ENCODE measurements at regions not wholly inside any gene's neighbourhood (a gene's known extent, or its start where the extent isn't known, plus 50 kb on each side); places are given as distances from the start of the nearest gene placed in this dataset.

- TF ChIP-seq, protein P1, sequence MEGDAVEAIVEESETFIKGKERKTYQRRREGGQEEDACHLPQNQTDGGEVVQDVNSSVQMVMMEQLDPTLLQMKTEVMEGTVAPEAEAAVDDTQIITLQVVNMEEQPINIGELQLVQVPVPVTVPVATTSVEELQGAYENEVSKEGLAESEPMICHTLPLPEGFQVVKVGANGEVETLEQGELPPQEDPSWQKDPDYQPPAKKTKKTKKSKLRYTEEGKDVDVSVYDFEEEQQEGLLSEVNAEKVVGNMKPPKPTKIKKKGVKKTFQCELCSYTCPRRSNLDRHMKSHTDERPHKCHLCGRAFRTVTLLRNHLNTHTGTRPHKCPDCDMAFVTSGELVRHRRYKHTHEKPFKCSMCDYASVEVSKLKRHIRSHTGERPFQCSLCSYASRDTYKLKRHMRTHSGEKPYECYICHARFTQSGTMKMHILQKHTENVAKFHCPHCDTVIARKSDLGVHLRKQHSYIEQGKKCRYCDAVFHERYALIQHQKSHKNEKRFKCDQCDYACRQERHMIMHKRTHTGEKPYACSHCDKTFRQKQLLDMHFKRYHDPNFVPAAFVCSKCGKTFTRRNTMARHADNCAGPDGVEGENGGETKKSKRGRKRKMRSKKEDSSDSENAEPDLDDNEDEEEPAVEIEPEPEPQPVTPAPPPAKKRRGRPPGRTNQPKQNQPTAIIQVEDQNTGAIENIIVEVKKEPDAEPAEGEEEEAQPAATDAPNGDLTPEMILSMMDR (IDR thresholded peaks at IDR 0.05; ENCODE audit: extremely low read depth, insufficient read depth, missing control alignments) = no peak
- in situ Hi-C loops (cut with MboI; ENCODE audit: low pct_unique_long_range_greater_than_20kb, low sequenced_read_pairs, unreplicated experiment) = no loop called here
- DNase-seq (ENCODE audit: low spot score) = no peak
These were observed 143.6 kb downstream of the CEMIP2 start for GRCh38 chr9:71624728-71625127.

GRCh38 chr9:71620746-71621145, 147.6 kb downstream of the CEMIP2 start:
- TF ChIP-seq, protein P1 (IDR thresholded peaks at IDR 0.05; ENCODE audit: extremely low read depth, insufficient read depth, missing control alignments) = no peak
- DNase-seq (ENCODE audit: low spot score) = no peak
- in situ Hi-C loops (cut with MboI; ENCODE audit: low pct_unique_long_range_greater_than_20kb, low sequenced_read_pairs, unreplicated experiment) = no loop called here

- DNase-seq (ENCODE audit: low spot score) = no peak
- TF ChIP-seq, protein P1 (IDR thresholded peaks at IDR 0.05; ENCODE audit: extremely low read depth, insufficient read depth, missing control alignments) = no peak
- in situ Hi-C loops (cut with MboI; ENCODE audit: low pct_unique_long_range_greater_than_20kb, low sequenced_read_pairs, unreplicated experiment) = no loop called here
These were observed 148.0 kb downstream of the CEMIP2 start for GRCh38 chr9:71620331-71620730.

GRCh38 chr9:71619926-71620325, 148.4 kb downstream of the CEMIP2 start:
- DNase-seq (ENCODE audit: low spot score) = no peak
- in situ Hi-C loops (cut with MboI; ENCODE audit: low pct_unique_long_range_greater_than_20kb, low sequenced_read_pairs, unreplicated experiment) = no loop called here
- TF ChIP-seq, protein P1 (IDR thresholded peaks at IDR 0.05; ENCODE audit: extremely low read depth, insufficient read depth, missing control alignments) = no peak

DNA sequence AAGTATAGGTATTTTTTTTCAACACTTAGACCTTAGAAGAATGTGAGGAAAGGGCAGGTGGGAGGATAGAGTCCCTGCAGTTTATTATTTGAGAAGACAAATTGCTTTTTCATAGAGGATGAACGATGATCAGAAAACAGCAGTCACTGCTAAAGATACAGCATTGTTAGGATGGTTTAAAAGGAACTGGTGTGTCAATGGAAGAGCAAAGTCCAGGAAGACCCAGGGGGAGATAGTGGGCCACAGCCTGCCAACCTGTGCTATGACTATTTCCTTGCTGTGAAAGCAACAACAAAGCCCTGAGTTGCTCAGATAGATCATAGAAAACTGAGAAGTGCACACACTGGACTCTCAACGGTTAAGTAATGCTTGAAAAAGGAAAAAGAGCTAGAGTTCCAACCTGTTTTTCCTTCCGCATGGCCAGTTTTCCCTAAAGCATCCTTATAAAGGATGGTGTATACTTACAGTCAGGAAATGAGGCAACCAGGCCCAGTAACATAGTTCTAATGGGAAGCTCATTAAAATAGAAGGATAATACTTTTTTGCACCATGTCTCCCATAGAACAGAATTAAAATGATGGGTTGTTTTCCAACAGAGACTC, 153.8 kb downstream of the CEMIP2 start:
- in situ Hi-C loops (cut with MboI; ENCODE audit: low pct_unique_long_range_greater_than_20kb, low sequenced_read_pairs, unreplicated experiment) = no loop called here
- DNase-seq (ENCODE audit: low spot score) = no peak
- TF ChIP-seq, protein P1 (IDR thresholded peaks at IDR 0.05; ENCODE audit: extremely low read depth, insufficient read depth, missing control alignments) = no peak

DNA sequence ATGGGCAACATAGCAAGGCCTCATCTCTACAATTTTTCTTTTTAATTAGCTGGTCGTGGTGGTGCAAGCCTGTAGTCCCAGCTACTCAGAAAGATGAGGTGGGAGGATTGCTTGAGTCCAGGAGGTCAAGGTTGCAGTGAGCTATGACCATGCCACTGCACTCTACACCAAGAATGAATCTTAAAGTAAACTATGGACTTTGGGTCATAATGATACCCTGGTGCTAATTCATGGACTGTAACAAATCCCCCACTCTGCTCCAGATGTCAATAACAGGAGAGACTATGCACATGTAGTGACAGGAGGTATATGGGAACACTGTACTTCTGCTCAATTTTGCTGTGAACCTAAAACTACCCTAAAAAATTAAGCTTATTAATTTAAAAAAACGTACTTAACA, 155.4 kb downstream of the CEMIP2 start:
- in situ Hi-C loops (cut with MboI; ENCODE audit: low pct_unique_long_range_greater_than_20kb, low sequenced_read_pairs, unreplicated experiment) = no loop called here
- no peak for DNase-seq (ENCODE audit: low spot score)
- TF ChIP-seq, protein P1 (IDR thresholded peaks at IDR 0.05; ENCODE audit: extremely low read depth, insufficient read depth, missing control alignments) = no peak

All from GM13977 (cell line).